SK-N-SH (cell line): ENCODE measurements at regions not wholly inside any gene's neighbourhood (a gene's known extent, or its start where the extent isn't known, plus 50 kb on each side); places are given as distances from the start of the nearest gene placed in this dataset.

Experiments used
- CTCF ChIA-PET: fragments of 300-600, 350-600 bp; formaldehyde crosslinking; extraction: SDS; loops from one replicate; lab custom pipeline; 2021; lab: Yijun Ruan, JAX
- POLR2A ChIA-PET: fragments of 350-600 bp; sonication (Branson Sonifier 250); formaldehyde crosslinking; extraction: SDS; loops from one replicate; lab custom pipeline; 2020; ENCODE audit warnings: antibody characterized with exemption, inconsistent platforms; lab: Yijun Ruan, JAX
- DNase-seq: peaks from one replicate; pipeline ENCODE4 v3.0.0; 2012
- H2AFZ ChIP-seq: fragments of 200-600 bp; sonication (generic); 2 replicates; pipeline ENCODE4 v1.8.1; 2016; ENCODE audit warnings: antibody characterized with exemption, mild to moderate bottlenecking, low read depth
- H3F3A ChIP-seq: fragments of 200-600 bp; sonication (generic); replicated peaks from 2 replicates; pipeline ENCODE3; 2016; ENCODE audit warnings: antibody characterized with exemption, mild to moderate bottlenecking; ENCODE audit not compliant: insufficient read depth
- H3K27ac ChIP-seq, 2 experiments: fragments of 200-500 bp in 1 of 2; fragments of 200-600 bp in 1 of 2; sonication (Bioruptor generic) in 1 of 2; sonication (generic), shearing (Covaris generic) in 1 of 2; 2 replicates each; pipeline versions ENCODE4 v1.5.1 to v1.6.1; 2014 to 2016; ENCODE audit warnings: low read depth in 2 of 2, inconsistent platforms in 1 of 2, low read length in 1 of 2, mild to moderate bottlenecking in 1 of 2, mixed read lengths in 1 of 2
- H3K27me3 ChIP-seq: fragments of 200-600 bp; sonication (generic), shearing (Covaris generic); 2 replicates; pipeline ENCODE4 v1.6.1; 2016; ENCODE audit warnings: mixed run types; ENCODE audit not compliant: insufficient read depth
- H3K36me3 ChIP-seq, 2 experiments: fragments of 200-500 bp in 1 of 2; fragments of 200-600 bp in 1 of 2; sonication (Bioruptor generic) in 1 of 2; sonication (generic) in 1 of 2; replicated peaks in 1 of 2; 2 replicates each; pipeline versions ENCODE3 to v1.5.1; 2014 to 2016; ENCODE audit warnings: low read length in 1 of 2, mild to moderate bottlenecking in 1 of 2; ENCODE audit not compliant: insufficient read depth in 2 of 2, control insufficient read depth in 1 of 2
- H3K4me1 ChIP-seq, 2 experiments: fragments of 200-500 bp in 1 of 2; fragments of 200-600 bp in 1 of 2; sonication (Bioruptor generic) in 1 of 2; sonication (generic), shearing (Covaris generic) in 1 of 2; 2 replicates each; pipeline versions ENCODE4 v1.5.1 to v1.6.1; 2014 to 2016; ENCODE audit warnings: low read depth in 1 of 2, low read length in 1 of 2, mixed run types in 1 of 2; ENCODE audit not compliant: insufficient read depth in 2 of 2, control insufficient read depth in 1 of 2
- H3K4me2 ChIP-seq: fragments of 200-600 bp; sonication (generic), shearing (Covaris generic); 2 replicates; pipeline ENCODE4 v1.6.1; 2017; ENCODE audit warnings: mixed run types
- H3K4me3 ChIP-seq, 2 experiments: fragments of 200-500 bp in 1 of 2; fragments of 200-600 bp in 1 of 2; sonication (Bioruptor generic) in 1 of 2; sonication (generic), shearing (Covaris generic) in 1 of 2; 2 replicates each; pipeline versions ENCODE4 v1.5.1 to v1.8.1; 2014 to 2016; ENCODE audit warnings: low read depth in 2 of 2, inconsistent platforms in 1 of 2, low read length in 1 of 2, mild to moderate bottlenecking in 1 of 2, mixed read lengths in 1 of 2, moderate library complexity in 1 of 2
- H3K79me2 ChIP-seq: fragments of 200-600 bp; sonication (generic); 2 replicates; pipeline ENCODE4 v1.8.1; 2017; ENCODE audit warnings: mild to moderate bottlenecking; ENCODE audit not compliant: insufficient read depth
- H3K9ac ChIP-seq: fragments of 200-600 bp; sonication (generic); 2 replicates; pipeline ENCODE4 v1.6.1; 2017; ENCODE audit warnings: mixed run types
- H3K9me2 ChIP-seq: fragments of 200-600 bp; sonication (generic); 2 replicates; pipeline ENCODE4 v1.6.1; 2017; ENCODE audit warnings: mixed run types
- H3K9me3 ChIP-seq: fragments of 200-600 bp; sonication (generic); 2 replicates; pipeline ENCODE4 v1.6.1; 2017; ENCODE audit warnings: mixed run types, mild to moderate bottlenecking, moderate library complexity
- H4K20me1 ChIP-seq: fragments of 200-600 bp; sonication (generic); 2 replicates; pipeline ENCODE4 v1.6.1; 2017; ENCODE audit warnings: mild to moderate bottlenecking, mixed run types; ENCODE audit not compliant: insufficient read depth
- FOXJ3 ChIP-seq: sonication (generic); formaldehyde crosslinking; IDR thresholded peaks from 2 replicates; pipeline ENCODE4 v1.5.1; 2020; ENCODE audit warnings: mild to moderate bottlenecking, missing genetic modification reagents
- FOXM1 ChIP-seq: IDR thresholded peaks from 2 replicates; pipeline ENCODE4 v1.4.0; 2012; ENCODE audit warnings: low read depth, mild to moderate bottlenecking
- GABPA ChIP-seq: IDR thresholded peaks from 2 replicates; pipeline ENCODE4 v1.4.0; 2012; ENCODE audit warnings: low read depth, mild to moderate bottlenecking
- GATA2 ChIP-seq: sonication (generic); formaldehyde crosslinking; IDR thresholded peaks from 2 replicates; pipeline ENCODE4 v1.5.0; 2020; ENCODE audit warnings: mild to moderate bottlenecking, missing genetic modification reagents
- IRF3 ChIP-seq: fragments of 150-350 bp; IDR thresholded peaks from 2 replicates; pipeline ENCODE4 v1.6.1; 2016; ENCODE audit warnings: mild to moderate bottlenecking, low read depth, low read length
- MXI1 ChIP-seq: IDR thresholded peaks from 2 replicates; pipeline ENCODE4 v1.6.1; 2012; ENCODE audit warnings: mild to moderate bottlenecking, low read depth, low read length, improper control_type of control experiment
- POLR2AphosphoS5 ChIP-seq: IDR thresholded peaks from 2 replicates; pipeline ENCODE4 v1.6.1; 2012; ENCODE audit warnings: low read depth, low read length
- RAD21 ChIP-seq: IDR thresholded peaks from 2 replicates; pipeline ENCODE4 v1.6.1; 2012; ENCODE audit warnings: mild to moderate bottlenecking, low read length
- RCOR1 ChIP-seq: fragments of 150-350 bp; IDR thresholded peaks from 2 replicates; pipeline ENCODE4 v1.6.1; 2017; ENCODE audit warnings: antibody characterized with exemption, low read length
- REST ChIP-seq: IDR thresholded peaks from 2 replicates; pipeline ENCODE4 v1.6.1; 2012; ENCODE audit warnings: mild to moderate bottlenecking, low read depth, low read length, moderate library complexity
- SIN3A ChIP-seq: IDR thresholded peaks from 2 replicates; pipeline ENCODE4 v1.6.1; 2012; ENCODE audit warnings: low read depth, mild to moderate bottlenecking, low read length, moderate library complexity, borderline replicate concordance
- SMC3 ChIP-seq: IDR thresholded peaks from 2 replicates; pipeline ENCODE4 v1.6.1; 2012; ENCODE audit warnings: low read depth, low read length, improper control_type of control experiment
- TEAD4 ChIP-seq: IDR thresholded peaks from 2 replicates; pipeline ENCODE4 v1.4.0; 2012; ENCODE audit warnings: mild to moderate bottlenecking, borderline replicate concordance; ENCODE audit not compliant: insufficient read depth
- USF1 ChIP-seq: IDR thresholded peaks from 2 replicates; pipeline ENCODE4 v1.4.0; 2012; ENCODE audit warnings: low read depth, borderline replicate concordance
- USF2 ChIP-seq: fragments of 150-350 bp; IDR thresholded peaks from 2 replicates; pipeline ENCODE4 v1.6.1; 2017; ENCODE audit warnings: antibody characterized with exemption, low read length, low read depth, borderline replicate concordance
- ZBTB33 ChIP-seq: IDR thresholded peaks from 2 replicates; pipeline ENCODE4 v1.4.0; 2012; ENCODE audit warnings: low read depth, borderline replicate concordance
- WGBS: methylation state at CpG from one replicate; pipeline ENCODE4 v1.1.6; 2017; ENCODE audit warnings: low lambda C conversion rate; 5-methylcytosine and 5-hydroxymethylcytosine counted together

GRCh38 chr3:11906407-11906806 is 59.7 kb upstream of the TAMM41 start:
- DNase-seq = no peak
- H3K9me3 ChIP-seq = no peaks in the 10 kb centered on the region
- no peak overlapping the region for H2AFZ ChIP-seq
- no peaks in the 10 kb centered on the region for H4K20me1 ChIP-seq
- no peak overlapping the region for H3K9ac ChIP-seq
- no peaks in the 10 kb centered on the region for H3K4me1 ChIP-seq
- WGBS = 34% methylated on average over 7 of the region's 8 CpGs
- H3F3A ChIP-seq = no peaks in the 10 kb centered on the region
- TF ChIP-seq ZBTB33 = no peak
- no peak for TF ChIP-seq GATA2
- TF ChIP-seq GABPA = no peak
- no peak for TF ChIP-seq USF2
- no peak for TF ChIP-seq FOXJ3 (CRISPR knock-in tag)
- H3K4me3 ChIP-seq = no peak overlapping the region
- no peak overlapping the region for H3K27ac ChIP-seq
- H3K79me2 ChIP-seq = no peaks in the 10 kb centered on the region
- CTCF ChIA-PET = no interaction called here
- no peaks in the 10 kb centered on the region for H3K9me2 ChIP-seq
- no peak overlapping the region for H3K4me2 ChIP-seq
- H3K27me3 ChIP-seq = no peaks in the 10 kb centered on the region
- POLR2A ChIA-PET = no interaction called here
- H3K36me3 ChIP-seq = no peaks in the 10 kb centered on the region

- no peak overlapping the region for H2AFZ ChIP-seq
- no peaks in the 10 kb centered on the region for H3K79me2 ChIP-seq
- DNase-seq = no peak
- H3K9me2 ChIP-seq = no peaks in the 10 kb centered on the region
- H3F3A ChIP-seq = no peaks in the 10 kb centered on the region
- ChIA-PET POLR2A (no interaction called here), CTCF (no interaction called here)
- no peak overlapping the region for H3K9ac ChIP-seq
- no peak overlapping the region for H3K27ac ChIP-seq
- no peaks in the 10 kb centered on the region for H3K9me3 ChIP-seq
- H3K4me3 ChIP-seq = no peak overlapping the region
- H3K4me1 ChIP-seq = no peaks in the 10 kb centered on the region
- no peaks in the 10 kb centered on the region for H4K20me1 ChIP-seq
- no peaks in the 10 kb centered on the region for H3K36me3 ChIP-seq
- no peak overlapping the region for H3K4me2 ChIP-seq
- WGBS = 23% methylated on average over 10 of the region's 14 CpGs
- H3K27me3 ChIP-seq = no peaks in the 10 kb centered on the region
- TF ChIP-seq REST (no peak), RAD21 (no peak), SMC3 (no peak), TEAD4 (no peak), IRF3 (no peak), RCOR1 (no peak), USF1 (no peak), USF2 (no peak), POLR2AphosphoS5 (no peak), FOXM1 (no peak), SIN3A (no peak), MXI1 (no peak)
Measured at GRCh38 chr3:11907667-11908660, 61.3 kb upstream of the TAMM41 start.
